HG02973 (cell line): ENCODE measurements at regions not wholly inside any gene's neighbourhood (a gene's known extent, or its start where the extent isn't known, plus 50 kb on each side); places are given as distances from the start of the nearest gene placed in this dataset.

Source experiments
- ATAC-seq: cut with Tn5 transposase; IDR thresholded peaks from one replicate; pipeline ENCODE4 v1.9.1; 2021; ENCODE audit warnings: moderate library complexity; ENCODE audit not compliant: unreplicated experiment

DNA sequence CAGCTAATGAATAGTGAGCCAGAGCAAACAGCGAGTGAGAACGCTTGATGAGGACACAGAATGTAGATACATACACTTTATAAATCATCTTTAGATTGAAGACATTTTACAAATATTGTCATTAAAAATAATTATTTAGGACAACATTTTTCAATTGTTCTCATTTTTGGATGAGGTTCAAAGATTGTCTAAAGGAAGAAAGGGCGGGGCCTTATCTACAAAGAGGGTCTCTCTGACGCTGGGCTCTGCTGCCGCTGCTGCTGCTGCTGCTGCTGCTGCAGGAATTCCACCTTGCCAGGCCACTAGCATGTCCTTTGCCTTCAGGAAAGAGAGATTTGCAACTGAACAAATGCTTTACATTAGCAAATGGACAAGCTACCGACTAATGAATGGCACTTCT lies 220.7 kb upstream of the TMEM161B start:
- ATAC-seq = no peak

DNA sequence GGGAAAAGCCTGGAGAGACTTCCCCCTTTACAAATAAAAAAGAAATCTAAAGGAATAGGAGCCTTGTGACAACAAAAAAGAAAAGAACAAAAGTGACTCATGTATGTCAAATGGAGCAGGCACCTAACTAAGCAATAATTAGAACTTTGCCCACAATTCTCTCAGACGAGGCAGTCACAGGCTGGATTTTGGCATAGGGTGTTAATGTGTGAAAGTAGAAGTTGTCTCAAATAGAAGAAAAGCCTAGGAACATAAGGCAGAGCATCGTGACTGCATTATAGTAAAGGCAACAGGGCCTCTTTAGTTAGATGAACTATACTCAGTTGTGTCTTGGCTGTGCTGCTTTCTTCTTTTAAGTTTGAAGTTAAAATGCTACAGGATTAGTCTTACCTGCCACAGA lies 219.9 kb upstream of the TMEM161B start:
- ATAC-seq = no peak

DNA sequence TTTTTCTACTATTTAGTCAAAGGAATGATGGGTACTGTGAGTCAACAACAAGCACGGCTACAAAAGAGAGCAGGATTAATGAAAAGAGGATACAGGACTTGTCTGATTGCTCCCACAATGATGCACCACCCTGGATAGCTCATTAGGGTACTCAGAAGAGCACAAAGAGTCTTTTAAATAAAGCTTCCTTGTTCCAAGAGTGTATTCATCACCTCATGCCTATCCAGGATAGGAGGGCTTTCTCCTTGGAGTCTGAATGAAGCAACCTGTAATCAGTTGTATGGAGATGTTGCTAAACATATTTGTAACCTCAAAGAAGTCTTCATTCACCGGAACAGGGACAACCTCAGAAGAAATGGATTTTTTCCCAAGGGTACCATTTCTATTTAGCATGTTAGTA lies 219.5 kb upstream of the TMEM161B start:
- no peak for ATAC-seq

DNA sequence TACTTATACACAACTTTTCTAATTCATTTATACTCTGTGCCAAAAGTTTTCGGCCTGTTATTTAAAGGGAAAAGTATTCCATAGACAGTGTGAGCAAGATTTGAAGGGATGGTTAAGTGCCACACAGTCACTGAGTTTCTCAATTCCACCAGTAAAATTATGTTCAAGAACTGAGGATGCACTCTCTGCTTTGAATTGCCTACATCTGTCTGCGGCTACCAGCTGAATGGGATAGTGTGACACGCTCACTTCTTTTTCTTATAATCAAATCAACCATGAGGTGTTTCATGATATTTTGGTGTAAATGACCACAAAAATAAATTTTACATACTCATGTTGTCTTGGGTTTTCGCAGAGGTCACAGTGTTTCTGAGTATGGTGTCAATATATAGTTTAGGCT lies 218.4 kb upstream of the TMEM161B start:
- ATAC-seq = no peak

DNA sequence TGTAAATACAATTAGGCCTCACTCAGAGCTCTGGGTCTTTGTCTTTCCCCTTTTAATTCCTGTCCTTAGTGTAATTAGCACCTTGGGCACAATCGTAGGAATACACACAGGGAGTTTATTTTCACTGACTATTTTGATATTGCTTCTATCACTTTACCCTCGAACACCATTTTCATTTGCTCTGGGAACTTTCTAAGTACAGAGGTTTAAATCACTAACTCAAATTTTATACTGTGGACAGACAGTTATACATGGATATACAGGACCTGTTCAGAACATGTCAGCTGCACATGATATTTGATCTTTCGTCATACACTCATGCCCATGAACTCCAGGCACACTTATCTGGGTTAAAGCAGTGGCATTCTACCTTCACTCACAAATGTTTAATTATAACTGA lies 217.8 kb upstream of the TMEM161B start:
- no peak for ATAC-seq

DNA sequence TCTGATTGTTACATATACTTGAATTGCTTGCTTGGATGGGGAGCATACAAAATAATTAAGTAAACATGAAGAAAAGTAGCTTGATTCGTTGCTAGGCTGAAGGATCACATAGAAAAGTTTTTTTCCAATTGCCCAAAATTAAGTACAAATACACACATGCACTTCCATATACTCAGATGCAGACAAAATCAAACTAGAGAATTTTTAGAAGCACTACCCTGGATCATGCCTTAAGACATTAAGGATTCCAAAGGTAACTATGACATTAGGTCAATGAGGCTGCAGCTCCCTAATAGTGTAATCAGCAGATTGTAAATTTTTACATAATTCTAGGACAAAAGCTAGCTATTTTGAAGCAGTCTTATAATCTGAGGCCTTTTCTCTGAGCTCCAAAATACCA lies 216.9 kb upstream of the TMEM161B start:
- no peak for ATAC-seq

DNA sequence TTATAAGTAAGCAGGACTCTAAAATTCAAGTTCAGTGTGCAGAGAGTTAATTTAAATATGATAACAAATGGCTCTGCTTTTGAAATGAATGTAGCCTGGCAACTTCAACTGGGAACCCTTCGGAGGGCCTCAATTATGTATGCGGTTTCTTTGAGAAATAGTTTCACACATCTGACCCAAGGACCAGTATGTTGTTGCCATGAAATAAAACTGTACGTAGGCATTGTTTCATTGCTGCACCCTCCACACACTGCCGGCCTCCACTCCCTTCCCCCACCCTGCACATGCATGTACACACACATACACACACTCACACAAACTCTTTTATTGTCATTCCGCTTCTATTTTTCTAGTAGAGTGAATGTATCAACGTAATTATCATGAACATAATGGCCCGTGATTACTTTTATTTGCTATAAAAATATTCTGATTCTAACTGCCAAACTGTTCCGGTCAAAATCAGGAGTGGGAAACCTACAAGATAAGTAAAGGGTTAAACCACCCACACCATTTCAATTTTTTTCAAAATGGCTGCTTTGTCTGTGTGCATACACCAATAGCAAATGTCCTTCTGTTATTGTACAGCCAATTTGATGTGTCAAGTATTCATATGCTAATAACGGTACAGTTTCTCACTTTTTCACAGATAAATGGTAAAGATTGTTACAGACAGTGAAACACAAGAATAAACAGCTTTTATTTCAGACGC lies 215.5 kb upstream of the TMEM161B start:
- no peak for ATAC-seq

DNA sequence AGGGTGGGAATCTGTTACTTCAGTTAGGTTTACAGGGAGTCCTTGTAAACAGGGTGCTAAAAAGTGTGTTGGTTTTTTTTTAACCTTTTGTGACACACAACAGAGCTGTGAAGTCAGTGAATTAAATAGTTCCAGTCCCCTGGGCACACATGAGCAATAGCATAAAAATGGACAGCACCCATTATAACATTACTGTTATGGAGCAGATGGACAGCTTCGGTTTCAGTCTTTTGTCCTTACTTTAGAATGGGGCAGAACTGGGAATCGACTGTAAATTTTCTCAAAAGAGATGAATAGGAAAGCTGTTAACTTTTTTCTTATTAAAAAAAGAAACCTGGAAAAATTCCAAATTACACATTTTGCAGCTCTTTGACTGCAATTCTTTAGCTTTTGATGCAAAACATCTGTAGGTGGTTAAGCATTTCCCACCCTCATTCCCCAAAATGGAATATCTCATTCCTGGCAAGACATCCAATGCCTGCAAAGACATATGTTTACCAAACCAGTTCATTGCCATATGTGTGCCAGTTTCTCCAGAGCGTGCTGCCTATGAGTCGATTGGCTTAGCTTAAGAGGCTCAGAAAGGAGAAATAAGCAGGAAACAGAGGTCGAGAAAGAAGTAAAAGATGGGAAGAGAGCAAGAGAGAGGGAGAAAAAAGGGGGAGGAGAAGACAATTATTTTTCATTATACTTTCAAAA lies 212.3 kb upstream of the TMEM161B start:
- no peak for ATAC-seq

DNA sequence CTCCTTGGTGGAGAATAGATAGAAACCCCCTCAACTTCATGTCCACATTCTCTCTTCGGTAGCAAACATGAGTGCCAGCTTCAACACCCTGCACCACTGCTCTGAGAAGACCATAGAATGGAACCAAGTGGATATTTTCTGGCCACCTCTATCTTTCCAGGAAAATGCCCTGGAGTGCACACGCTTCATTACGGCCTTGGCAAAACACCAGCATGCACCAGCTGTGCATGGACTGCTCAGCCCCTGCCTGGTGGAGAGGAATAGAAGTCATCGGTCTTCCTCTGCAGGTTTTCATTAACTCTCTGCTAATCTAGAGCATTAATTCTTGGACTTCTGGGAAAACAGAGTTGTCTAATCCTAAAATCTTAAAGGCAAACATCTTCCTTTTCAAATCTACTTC lies 211.6 kb upstream of the TMEM161B start:
- no peak for ATAC-seq

DNA sequence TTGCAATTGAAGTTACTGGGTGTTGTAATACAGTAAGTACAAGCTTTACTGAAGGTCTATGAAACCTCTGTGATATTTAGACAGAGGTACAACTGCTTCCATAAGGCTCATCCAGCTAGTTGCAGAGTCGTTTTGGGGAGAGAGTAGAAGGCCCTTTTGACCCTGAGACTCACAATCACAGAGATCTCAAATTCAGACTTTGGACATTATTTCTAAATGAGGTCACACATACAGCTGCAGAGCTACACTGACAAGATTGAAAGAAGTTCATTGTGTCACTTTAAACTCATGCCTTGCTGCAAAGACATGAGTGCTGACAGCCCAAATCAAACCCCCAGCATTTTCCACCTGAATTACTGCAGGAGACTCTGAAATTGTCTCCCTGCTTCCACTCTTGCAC lies 205.9 kb upstream of the TMEM161B start:
- no peak for ATAC-seq

DNA sequence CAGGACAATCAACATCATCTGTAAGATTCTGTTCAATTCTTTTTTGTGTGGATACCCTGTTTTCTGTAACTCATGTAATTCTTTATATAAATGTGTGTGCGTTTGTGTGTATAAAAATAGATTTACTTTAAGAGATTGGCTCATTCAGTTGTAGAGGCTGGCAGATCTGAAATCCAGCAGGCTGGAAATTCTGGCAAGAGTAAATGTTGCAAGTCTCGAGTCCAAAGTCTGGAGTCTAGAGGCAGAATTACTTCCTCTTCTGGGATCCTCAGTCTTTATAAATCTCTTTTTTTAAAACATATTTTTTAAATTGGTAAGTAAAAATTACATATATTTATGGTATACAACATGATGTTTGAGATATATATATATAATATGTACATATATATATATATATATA lies 202.1 kb upstream of the TMEM161B start:
- ATAC-seq = no peak

DNA sequence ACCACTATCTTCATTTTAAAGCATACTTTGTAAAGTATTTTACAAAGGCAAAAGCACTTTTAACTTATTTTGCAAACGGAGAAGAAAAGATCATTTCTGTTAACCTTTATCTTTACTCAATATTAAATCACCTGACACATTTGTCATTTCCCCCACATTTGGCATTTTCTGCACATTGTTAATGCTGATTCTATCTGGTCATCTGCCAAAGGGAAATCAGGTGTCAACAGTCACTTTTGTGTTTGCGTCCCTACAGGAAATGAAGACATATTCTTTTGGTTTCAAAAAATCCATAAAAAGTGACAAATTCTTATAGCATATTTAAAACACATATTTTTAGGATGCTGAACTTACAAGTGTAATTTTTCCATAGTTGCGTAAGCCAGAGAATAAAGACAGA lies 191.3 kb upstream of the TMEM161B start:
- ATAC-seq = no peak

DNA sequence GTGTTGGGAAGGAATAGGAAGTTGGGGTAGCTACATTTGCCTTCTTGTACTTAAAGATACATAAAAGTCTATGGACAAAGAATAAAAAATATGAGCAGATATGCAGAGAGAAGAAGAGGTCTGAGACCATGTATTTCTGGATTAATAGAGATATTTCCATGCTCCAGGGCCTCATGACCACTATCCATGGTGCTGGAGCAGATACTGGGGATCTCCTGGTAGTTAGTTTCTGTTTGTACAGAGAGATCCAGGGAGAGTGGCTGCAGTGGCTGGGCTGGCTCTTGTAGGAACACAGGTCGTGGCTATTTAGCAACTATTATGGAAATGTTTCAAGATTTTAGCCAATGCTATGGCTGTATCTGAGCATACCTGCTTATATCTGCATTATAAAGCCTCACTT lies 184.2 kb upstream of the TMEM161B start:
- ATAC-seq = no peak

DNA sequence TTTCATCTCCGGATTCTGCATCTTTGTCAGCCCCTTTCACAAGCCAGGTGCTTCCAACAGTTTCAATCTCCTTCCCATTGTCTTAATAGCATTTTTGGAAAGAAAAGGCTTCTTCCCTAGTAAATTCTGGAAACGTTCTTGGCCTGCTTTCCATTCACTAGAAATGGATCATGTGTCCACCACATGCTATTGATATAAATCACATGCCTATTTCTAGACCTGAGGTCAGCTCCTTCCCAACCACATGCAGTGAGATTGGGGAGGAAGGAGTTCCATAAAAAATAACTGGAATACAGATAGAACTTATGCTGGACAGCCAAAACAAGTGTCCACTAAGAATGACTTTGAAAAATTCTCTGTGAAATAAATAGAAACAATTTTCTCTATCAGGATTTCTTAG lies 181.6 kb upstream of the TMEM161B start:
- no peak for ATAC-seq

DNA sequence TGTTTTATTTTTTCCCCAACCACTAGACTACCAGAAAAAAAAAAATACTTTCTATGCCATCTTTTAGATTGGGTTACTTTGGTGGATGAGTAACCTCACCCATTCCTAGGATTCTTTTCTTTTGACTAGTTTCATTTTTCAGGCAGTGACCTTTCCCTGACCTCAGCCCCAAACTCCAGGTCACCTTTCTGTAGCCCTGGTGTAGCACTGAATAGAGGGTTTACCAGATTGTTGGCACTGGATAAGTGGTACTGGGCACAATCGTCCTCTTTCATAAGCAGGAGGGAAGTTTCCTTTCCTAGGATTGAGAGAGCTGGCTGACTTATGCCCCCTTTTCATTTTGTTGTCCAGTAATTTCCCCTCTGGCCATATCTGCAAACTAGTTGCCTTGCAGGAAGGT lies 169.4 kb upstream of the TMEM161B start:
- no peak for ATAC-seq

DNA sequence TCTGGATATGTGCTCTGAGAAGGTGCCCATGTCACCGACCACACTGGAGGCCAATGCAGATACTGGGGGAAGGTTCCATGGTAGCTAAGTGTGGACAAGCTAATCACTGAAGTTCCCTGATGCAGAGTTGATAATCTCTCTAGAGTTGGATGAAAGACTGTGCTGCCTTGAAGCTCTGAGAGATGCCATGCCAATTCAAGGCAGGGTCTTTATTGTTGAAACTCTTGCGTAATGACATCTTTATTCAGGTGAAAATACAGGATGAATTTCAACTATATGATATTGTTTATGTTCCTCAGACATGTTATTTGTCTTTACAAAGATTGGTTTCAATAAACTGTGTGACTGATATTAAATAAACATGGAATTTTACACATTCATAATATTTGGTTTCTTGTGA lies 167.6 kb upstream of the TMEM161B start:
- ATAC-seq = no peak

DNA sequence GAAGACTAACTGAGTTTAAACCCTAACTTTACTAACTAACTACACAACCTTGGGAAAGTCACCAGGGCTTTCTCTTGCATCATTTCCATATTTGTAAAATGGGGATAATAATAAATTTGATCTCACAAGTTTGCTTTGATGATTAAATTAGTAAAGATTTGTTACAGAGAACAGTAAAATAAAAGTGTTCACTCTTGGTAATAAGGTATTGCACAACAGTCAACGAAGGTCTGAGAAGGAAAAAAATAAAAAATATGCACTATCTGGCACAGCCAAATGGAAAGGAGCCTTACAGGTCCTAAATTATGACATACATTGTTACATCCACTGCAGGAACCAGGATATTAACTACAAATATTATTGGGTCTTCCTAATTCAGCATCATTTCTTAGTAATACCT lies 160.0 kb upstream of the TMEM161B start:
- ATAC-seq = no peak

DNA sequence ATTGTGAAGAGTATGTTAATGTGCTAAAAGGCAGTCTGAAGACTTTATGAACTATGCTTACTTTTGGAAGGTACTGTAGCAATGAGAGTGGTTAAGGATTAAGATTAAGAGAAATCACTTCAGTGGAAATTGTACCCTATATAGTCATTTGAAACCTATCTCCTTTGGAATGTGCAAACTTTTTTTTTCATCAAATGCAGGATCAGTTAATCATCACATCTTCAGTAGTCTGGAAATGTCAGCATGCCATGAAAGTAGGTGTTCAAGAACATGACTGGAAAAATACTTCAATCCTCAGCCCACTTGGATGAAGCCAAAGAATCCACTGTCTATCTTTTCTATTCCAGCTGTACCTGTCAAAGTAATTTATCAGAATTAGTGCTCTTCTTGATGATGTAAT lies 157.8 kb upstream of the TMEM161B start:
- no peak for ATAC-seq

DNA sequence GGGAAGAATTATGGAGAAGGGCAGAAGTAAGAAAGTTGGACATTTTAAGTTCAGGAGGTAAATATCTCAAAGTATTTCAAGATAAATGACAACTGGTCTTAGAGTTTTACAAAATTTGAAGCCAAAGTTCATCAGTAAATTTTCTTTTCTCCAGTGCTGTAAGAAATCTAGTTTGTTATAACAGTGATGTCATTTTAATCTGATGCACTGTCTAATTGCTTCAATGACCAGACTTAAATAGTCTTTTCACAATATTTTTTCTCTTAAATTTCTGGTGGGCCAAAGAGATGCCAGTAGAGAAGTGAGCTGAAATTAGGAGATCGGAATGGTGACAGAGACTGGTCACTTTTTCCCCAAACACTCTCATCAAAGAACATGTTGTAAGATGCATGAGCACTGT lies 156.5 kb upstream of the TMEM161B start:
- ATAC-seq = no peak

DNA sequence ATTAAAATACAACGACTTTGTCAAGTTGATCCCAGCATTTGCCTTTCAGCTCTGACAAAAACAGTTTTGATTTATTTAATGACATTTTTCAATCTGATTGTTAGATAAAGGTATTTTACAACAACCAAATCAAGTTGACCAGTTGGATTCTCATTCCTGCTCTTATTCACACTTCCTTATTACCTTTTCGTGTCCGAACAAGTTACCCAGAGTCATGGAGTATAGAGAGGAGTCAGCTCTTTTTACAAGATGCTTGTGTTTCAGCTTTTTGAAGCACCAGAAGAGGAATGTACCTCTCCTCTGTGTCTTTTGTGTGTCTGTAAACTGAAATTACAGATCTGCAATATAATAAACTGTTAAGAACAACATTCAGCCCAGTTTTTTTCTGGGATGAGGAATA lies 151.3 kb upstream of the TMEM161B start:
- no peak for ATAC-seq

DNA sequence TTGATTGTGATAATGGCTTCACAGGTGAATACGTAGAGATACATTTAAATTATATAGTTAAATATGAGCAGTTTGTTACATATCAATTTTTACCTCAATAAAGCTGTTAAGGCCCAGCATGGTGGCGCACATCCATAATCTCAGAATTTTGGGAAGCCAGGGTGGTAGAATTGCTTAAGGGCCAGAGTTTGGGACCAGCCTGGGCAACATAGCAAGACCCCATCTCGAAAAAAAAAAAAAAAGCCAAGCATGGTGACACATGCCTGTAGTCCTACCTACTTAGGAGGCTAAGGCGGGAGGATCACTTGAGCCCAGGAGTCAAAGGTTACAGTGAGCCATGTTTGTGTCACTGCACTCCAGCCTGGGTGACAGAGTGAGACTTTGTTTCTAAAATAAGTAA lies 138.7 kb upstream of the TMEM161B start:
- no peak for ATAC-seq

DNA sequence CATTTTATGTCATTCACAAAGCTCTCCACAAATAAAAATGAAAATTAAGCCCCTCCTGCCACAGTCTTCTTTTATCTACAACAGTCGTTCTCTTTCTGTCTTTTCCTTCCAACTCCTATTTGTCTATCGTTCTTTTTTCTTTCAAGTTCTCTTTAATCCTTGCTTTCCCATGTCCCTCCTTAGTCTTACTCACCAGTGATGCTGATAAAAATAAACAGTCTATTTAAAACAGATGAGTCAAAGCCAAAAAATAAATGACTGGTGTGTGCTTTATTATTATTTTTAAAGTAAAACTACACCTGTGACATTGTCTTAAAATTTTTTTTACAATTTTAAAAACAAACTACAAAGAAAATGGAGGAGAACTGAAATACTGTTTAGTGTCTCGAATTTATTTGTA lies 137.1 kb upstream of the TMEM161B start:
- ATAC-seq = no peak

DNA sequence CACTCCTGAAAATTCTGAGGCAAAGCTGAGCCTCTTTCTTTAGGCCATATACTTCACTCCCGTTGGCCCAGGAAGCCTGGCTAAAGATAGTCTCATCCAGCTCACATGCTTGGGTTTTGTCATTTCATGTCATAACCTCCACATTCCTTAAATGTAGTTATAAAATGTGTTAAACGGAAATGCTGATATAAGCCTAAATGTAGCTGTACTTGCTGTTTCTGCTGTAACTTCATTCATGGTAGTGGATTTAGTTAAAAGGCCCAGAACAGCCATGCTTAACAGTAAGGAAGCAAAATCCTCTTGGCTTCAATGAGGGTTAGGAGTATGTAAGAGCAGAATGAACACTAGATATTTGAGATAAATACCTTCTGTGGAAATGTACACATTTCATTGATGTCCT lies 135.8 kb upstream of the TMEM161B start:
- no peak for ATAC-seq
